Brain microvascular endothelial cell (primary cell): ENCODE measurements at regions not wholly inside any gene's neighbourhood (a gene's known extent, or its start where the extent isn't known, plus 50 kb on each side); places are given as distances from the start of the nearest gene placed in this dataset.

ENCODE experiments used
- DNase-seq: peaks from one replicate; pipeline ENCODE4 v3.0.0-alpha.2; 2020
- H3K27ac ChIP-seq: fragments of 250-450 bp; sonication (Bioruptor Pico); 2 replicates; pipeline ENCODE4 v1.5.1; 2020; ENCODE audit warnings: mild to moderate bottlenecking, moderate library complexity
- H3K27me3 ChIP-seq: fragments of 250-450 bp; sonication (Bioruptor Pico); replicated peaks from 2 replicates; pipeline ENCODE4 v1.5.1; 2020; ENCODE audit warnings: mild to moderate bottlenecking
- H3K36me3 ChIP-seq: fragments of 250-450 bp; sonication (Bioruptor Pico); replicated peaks from 2 replicates; pipeline ENCODE4 v1.5.1; 2020; ENCODE audit warnings: mild to moderate bottlenecking
- H3K4me3 ChIP-seq: 2 replicates; pipeline ENCODE4 v1.5.1; 2011; ENCODE audit warnings: low read depth, mild to moderate bottlenecking, control low read depth, low read length, moderate library complexity
- in situ Hi-C: cut with HindIII; loops from 2 replicates; pipeline ENCODE4 v1.10.0; 2017; ENCODE audit warnings: low sequenced_read_pairs, low pct_ligation_motif_present
- TF ChIP-seq, protein P1 (sequence below): IDR thresholded peaks from 2 replicates; pipeline ENCODE4 v1.5.1; 2011; ENCODE audit warnings: low read depth, mild to moderate bottlenecking, moderate library complexity, low read length, control low read depth, inconsistent platforms; ENCODE audit errors: missing control alignments

DNA sequence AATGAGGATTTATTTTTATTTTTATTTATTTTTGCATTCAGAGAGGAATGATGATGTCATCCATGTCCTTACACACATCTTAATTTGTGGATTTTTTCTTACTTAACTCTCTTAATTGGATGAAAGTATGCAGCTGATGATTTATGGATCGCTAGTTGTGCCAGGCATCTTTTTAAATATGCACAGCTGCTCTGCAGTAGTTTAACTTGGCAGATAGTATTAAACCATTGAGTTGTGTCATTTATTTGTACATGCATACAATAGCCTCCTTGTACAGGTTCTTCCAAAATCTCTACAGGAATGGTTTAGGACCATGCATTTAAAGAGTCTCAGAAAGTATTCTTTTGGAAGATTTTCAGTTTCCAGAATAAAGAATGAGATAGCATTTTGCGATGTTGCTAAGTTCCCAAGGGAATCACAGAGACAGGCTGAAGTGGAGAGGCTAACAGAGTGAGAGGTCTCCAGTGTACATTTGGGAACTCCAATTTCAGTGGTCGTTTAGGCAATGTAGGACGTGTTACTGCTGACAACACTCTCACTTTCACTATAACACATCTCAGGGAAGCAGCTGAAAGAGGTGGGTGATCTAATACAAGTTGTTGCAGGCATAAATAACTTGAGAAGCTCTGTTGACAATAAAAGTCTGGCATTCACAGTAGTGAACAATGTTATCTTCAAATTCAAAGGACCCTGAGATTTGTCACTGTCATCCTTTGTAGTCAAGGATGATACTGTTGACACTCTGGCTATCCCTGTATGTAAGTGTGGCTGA is 49.9 kb upstream of the SCRG1 start:
- no peak for DNase-seq
- TF ChIP-seq, protein P1, sequence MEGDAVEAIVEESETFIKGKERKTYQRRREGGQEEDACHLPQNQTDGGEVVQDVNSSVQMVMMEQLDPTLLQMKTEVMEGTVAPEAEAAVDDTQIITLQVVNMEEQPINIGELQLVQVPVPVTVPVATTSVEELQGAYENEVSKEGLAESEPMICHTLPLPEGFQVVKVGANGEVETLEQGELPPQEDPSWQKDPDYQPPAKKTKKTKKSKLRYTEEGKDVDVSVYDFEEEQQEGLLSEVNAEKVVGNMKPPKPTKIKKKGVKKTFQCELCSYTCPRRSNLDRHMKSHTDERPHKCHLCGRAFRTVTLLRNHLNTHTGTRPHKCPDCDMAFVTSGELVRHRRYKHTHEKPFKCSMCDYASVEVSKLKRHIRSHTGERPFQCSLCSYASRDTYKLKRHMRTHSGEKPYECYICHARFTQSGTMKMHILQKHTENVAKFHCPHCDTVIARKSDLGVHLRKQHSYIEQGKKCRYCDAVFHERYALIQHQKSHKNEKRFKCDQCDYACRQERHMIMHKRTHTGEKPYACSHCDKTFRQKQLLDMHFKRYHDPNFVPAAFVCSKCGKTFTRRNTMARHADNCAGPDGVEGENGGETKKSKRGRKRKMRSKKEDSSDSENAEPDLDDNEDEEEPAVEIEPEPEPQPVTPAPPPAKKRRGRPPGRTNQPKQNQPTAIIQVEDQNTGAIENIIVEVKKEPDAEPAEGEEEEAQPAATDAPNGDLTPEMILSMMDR, result no peak
- Histone ChIP-seq H3K27me3 (no peaks in the 10 kb centered on the region), H3K27ac (no peak overlapping the region), H3K4me3 (no peak overlapping the region), H3K36me3 (no peaks in the 10 kb centered on the region)
- in situ Hi-C loops, result no loop called here
